HG02852 (cell line): ENCODE measurements at regions not wholly inside any gene's neighbourhood (a gene's known extent, or its start where the extent isn't known, plus 50 kb on each side); places are given as distances from the start of the nearest gene placed in this dataset.
"Not testable (repeated sequence)": the region's sequence is repeated elsewhere in the genome, so short reads cannot be mapped to it uniquely, and the experiment has no call there.

Experiments
- ATAC-seq: cut with Tn5 transposase; IDR thresholded peaks from one replicate; pipeline ENCODE4 v1.9.1; 2021; ENCODE audit warnings: mild to moderate bottlenecking, moderate library complexity; ENCODE audit not compliant: unreplicated experiment

DNA sequence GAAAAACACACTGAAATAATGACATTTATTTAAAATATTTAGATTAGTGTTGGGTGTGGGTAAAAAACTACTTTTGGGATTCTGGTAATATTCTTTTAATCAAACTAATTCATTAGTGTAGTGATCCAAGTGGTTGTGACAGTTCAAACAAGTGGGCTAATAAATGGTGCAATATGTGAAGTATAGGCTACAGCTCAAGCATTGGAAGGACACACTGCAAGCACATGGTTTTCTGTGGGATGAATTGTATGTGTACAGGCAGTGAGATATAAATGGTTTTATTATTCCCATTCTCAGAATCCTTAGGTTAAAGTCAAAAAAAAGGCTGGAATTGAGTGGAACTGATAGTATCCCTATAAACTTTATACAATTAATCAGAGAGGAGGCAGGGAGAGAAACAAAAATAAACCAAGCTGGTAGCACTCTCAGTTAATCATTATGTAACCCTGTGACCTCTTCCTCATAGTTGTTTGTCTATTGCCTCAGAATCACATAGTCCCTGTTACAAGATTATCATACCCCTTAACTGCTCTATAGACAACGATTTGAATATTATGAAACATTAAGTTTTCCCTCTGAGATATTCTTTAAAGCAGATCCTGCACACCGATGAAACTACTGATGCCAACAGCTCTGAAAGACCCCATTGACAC is 1755.4 kb upstream of the ACO1 start:
- no peak for ATAC-seq

DNA sequence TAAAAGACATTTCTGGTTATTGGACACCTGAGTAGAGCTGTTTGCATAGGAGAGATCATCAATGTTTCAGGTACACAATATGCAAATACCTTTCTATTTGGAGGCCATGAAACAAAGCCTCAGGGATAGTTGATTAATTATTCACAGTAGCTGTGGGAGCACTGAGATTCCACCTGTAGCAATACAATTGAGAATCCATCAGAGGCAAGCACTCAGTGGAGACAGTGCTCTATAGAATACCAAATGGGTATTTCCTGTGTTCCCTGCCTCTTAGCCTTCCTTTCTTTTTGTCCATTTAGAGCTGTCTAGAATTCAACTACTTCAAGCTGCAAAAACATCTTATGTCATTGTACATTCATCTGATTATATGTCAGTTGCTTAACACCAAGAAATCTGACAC is 1754.0 kb upstream of the ACO1 start:
- ATAC-seq, result no peak

DNA sequence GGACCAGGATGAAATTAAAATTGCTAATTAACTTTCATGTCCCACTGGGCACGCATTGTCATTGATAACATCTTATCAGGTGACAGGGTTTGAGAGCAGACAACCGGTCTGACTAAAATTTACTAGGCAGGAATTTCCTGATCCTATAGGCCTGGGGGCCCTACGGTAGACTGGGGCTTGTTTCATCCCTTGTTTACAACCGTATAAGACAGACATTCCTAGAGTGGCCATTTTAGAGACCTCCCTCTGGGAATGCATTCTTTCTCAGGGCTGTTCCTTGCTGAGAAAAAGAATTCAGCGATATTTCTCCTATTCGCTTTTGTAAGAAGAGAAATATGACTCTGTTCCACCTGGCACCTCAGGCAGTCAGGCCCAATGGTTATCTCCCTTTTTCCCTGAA is 1737.8 kb upstream of the ACO1 start:
- not testable (repeated sequence) for ATAC-seq

- ATAC-seq, result no peak
Observed at GRCh38 chr9:30661925-30662324, 1722.5 kb upstream of the ACO1 start.

DNA sequence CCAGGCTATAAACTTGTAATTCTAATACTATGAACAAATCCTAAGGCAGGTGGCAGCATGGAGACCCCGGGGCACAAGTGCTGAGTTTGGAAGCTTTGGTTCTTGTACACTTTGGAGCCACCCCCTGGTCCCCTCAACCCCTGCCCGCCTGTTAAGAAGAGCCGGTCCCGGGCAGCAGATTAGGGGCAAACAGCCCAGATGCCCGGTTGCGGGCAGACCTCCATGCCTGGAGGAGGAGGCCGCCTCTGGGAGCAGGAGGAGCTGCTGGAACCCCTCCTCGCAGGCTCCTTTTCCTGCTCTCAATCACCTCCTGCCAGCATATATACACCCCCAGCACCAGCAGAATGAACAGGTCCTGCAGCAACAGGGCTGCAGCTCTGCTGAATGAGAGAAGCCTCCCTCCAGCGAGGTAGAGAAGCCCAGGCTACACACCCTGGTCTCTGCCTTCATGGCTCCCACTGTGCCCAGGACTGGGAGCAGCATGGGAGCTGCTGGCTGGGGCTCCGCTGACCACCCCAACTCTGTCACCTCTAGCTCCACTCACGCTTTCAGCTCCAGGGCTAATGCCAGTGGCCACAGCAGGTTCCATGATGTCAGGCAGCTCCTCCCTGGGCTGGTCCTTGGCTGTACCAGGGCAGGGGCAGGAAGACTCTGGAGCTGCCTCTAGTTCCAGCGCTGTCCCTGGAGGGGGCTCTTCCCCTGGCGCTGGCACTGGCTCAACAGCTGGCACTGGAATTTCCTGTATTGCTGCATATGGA is 1713.5 kb upstream of the ACO1 start:
- no peak for ATAC-seq

DNA sequence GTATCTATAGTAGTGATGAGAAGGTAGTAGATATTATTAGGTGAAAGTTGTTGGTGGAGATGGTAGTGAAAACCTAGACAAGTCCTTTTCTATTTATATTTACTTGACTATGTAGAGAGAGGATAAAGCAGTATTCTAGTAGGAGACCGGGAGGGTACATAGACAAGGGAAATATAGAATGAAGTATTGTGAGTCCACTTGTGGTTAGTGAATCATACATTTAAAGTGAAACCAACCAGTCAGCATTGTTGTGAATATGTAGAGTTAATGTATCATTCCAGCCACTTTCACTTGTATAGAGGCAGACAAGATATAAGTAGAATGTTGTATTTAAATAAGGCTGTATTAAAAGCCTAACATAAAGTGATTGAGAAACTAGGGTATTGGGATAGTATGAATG is 1711.3 kb upstream of the ACO1 start:
- no peak for ATAC-seq

DNA sequence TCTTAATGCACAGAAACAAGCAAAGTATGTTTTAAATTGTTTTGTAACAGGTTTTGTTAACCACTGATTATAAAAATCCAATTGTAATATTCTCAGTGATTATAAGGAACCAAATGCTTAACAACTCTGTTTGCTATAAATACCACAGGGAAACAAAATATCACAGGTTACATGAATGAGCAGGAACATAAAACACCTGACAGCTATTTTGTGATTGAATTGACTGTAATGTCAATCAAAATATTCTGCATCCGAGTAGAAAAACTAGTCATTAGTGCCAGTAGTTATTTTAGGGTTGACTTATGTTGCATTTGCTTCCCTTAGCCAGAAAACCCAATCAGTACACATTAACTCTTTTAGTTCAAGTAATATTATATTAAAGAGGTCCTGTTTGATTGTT is 1707.8 kb upstream of the ACO1 start:
- ATAC-seq, result no peak

DNA sequence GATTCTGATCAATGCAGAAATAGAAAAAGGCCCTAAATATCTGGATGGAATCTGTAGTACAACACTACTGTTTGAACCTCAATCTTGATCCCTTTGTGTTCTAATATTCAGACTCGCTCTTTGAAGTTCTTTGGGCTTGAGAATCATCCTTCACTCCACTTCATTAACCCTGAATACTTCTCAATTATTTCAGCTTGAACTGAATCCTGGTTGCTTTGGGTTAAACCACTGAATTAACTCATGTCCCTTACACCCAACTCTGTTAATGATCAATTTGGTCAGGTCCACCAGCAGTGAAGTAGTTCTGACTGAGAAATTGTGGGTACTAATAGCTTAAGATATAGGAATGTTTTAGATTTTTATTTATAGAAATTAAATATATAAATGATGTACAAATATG is 1707.2 kb upstream of the ACO1 start:
- ATAC-seq, result no peak

DNA sequence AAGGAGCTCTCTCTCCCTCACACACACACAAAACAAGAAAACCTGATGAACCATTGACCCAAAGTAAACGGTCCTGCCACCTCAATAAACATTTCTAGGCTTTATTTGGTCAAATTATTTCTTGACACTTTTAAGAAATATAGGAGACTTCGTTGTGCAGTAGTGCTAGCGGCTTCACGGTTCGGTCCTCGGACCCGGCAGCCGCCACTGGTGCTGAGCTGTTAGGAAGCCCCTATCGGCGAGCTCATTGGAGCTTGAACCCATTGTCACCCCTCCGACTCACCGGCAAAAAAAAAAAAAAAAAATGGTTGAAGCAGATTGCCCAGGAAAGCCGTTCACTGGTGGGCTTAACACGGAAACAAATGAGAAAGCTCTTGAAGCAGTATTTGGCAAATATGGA is 1695.6 kb upstream of the ACO1 start:
- ATAC-seq, result no peak

- no peak for ATAC-seq
Observed at GRCh38 chr9:30697958-30698357, 1686.5 kb upstream of the ACO1 start.

- ATAC-seq, result no peak
Observed at GRCh38 chr9:30711591-30711990, 1672.9 kb upstream of the ACO1 start.

- no peak for ATAC-seq
Observed at GRCh38 chr9:30713243-30713642, 1671.2 kb upstream of the ACO1 start.

DNA sequence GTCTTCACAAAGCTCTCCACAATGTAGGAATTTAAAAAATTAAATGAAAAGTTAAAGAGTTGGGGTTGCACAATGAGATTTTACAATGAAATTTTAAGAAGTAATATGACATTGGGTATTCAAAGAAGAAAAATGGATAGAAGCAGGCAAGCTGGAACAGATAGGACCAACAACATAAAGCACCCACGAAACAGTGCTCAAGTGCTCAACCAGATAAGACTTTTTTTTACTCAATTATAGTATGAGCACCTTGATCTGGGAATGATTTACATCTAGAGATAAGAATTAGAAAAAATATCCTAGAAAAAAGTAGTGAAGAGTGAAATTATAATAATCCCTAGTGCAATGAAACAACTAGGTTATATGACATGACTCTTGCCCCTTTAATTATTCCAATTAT is 1670.1 kb upstream of the ACO1 start:
- no peak for ATAC-seq

- no peak for ATAC-seq
Observed at GRCh38 chr9:30718483-30718882, 1666.0 kb upstream of the ACO1 start.

DNA sequence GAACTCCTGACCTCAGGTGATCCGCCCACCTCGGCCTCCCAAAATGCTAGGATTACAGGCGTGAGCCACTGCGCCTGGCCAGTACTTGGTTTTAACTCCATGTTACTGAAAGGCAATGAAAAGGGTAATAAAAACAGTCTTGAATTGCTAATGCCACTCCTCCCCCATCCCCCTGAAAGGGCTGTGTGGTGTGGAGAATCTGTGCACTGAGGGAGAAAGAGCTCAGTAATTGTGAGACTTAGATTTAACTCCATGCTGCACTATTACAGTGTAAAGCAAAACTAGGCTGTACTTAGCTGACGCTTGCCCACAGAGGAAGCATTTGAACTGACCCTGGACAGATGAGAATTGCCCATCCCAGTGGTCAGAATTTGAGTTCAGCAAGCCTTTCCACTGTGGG is 1662.4 kb upstream of the ACO1 start:
- no peak for ATAC-seq

DNA sequence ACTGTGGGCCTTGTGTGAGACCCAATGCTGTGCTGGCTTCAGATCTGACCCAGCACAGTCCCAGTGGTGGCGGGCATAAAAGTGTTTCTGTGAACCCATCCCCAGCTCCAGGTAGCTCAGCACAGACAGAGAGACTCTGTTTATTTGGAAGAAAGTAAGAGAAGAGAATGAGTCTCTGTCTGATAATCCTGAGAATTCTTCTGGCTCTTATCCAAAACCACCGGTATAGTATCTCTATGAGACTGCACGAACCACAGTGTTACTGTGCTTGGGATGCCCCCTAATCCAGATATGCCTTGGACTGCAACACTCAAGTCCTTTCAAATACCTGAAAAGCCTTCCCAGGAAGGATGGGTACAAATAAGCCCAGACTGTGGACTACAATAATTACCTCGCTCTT is 1660.8 kb upstream of the ACO1 start:
- ATAC-seq, result no peak

DNA sequence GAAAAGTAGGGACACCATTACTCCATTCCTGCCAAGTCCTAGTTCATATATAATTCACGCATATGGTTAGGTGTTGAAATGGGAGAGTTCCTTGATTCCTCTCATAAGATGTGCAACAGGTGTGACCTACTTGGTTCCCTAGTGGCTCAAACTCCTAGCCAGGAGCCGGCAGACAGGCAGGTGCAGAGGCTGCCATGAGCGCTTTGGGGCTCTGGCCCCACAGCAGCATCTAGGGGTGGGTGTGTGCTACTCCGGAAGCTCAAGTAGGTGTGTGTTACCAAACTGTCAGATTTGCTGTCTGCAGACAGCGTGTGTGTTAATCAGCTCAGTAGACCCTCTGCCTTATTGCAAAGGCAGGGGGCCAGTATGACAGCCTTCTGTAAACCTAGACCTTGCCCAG is 1652.4 kb upstream of the ACO1 start:
- no peak for ATAC-seq

- ATAC-seq, result no peak
Observed at GRCh38 chr9:30744871-30745270, 1639.6 kb upstream of the ACO1 start.

- no peak for ATAC-seq
Observed at GRCh38 chr9:30746589-30746988, 1637.9 kb upstream of the ACO1 start.

DNA sequence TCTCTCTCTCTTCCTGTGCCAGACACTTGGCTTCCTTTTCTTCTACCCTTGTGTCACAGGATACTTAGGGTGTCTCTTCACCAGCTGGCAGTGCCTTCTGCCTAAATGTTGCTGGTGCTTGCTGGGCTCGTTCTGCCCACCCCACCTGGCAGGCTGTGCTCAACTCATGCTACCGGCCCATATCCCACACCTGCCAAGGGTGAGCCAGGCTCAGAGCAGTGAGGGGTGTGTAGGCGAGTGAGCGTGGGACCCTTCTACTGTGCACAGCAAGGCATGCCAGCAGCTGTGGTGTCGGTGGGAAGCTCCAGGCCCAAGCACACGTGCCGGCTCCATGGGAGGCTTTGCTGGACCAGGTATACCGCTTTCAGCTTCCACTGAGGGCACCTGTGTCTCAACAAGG is 1626.7 kb upstream of the ACO1 start:
- ATAC-seq, result no peak

- ATAC-seq, result no peak
Observed at GRCh38 chr9:30758726-30759446, 1625.6 kb upstream of the ACO1 start.

- no peak for ATAC-seq
Observed at GRCh38 chr9:30765318-30765717, 1619.1 kb upstream of the ACO1 start.
